Peyer's patch (tissue), 4 donors: ENCODE measurements at regions not wholly inside any gene's neighbourhood (a gene's known extent, or its start where the extent isn't known, plus 50 kb on each side); places are given as distances from the start of the nearest gene placed in this dataset.

Experiments used
- DNase-seq, 3 donors: peaks; one replicate each; pipeline ENCODE4 v3.0.0-alpha.2; 2017 to 2019
- H3K27ac ChIP-seq, 4 donors: fragments of 200-600 bp; sonication (generic); one replicate each; pipeline ENCODE4 v1.5.1; 2016 to 2019
- H3K27me3 ChIP-seq, 2 donors: fragments of 200-600 bp; sonication (generic); one replicate each; pipeline ENCODE4 v1.5.1; 2019
- H3K36me3 ChIP-seq, 3 donors: fragments of 200-600 bp; sonication (generic); one replicate each; pipeline ENCODE4 v1.5.1; 2016 to 2019
- H3K4me1 ChIP-seq, 4 donors: fragments of 200-600 bp; sonication (generic); one replicate each; pipeline ENCODE4 v1.5.1; 2016 to 2019
- H3K4me3 ChIP-seq, 4 donors: fragments of 200-600 bp; sonication (generic); 1 replicate in 3 of 4; 2 replicates in 1 of 4; pipeline ENCODE4 v1.5.1; 2016 to 2019; ENCODE audit warnings: mild to moderate bottlenecking in 1 of 4
- H3K9me3 ChIP-seq, 4 donors: fragments of 200-600 bp; sonication (generic); one replicate each; pipeline ENCODE4 v1.5.1; 2016 to 2019; ENCODE audit warnings: mild to moderate bottlenecking in 1 of 4
- POLR2A ChIP-seq, 2 donors: fragments of 450-650 bp; IDR thresholded peaks; one replicate each; pipeline ENCODE4 v1.5.1; 2017; ENCODE audit warnings: antibody characterized with exemption in 2 of 2, mild to moderate bottlenecking in 2 of 2, moderate library complexity in 2 of 2
- TF ChIP-seq, protein P1 (sequence below), 6 experiments: fragments of 450-650 bp in 4 of 6; fragments of 200-600 bp in 2 of 6; sonication (generic) in 1 of 6; IDR thresholded peaks; one replicate each; pipeline ENCODE4 v1.5.1; 2017 to 2019; ENCODE audit warnings: antibody characterized with exemption in 6 of 6, mild to moderate bottlenecking in 3 of 6, moderate library complexity in 1 of 6

DNA sequence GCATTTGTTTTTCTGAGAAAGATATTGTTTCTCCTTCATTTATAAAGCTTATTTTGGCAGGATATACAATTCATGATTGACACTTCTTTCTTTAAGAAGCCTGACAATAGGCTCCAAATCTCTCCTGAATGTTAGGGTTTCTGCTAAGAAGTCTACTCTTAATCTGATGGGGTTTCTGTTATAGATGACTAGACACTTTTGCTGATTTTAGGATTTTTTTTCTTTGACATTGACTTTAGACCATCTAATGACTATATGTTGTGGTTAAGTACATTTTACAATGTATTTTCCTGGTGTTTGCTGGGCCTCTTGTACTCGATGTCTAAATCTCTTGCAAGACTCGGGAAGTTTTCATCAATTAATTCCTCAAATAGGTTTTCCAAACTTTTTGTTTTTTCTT lies 321.8 kb upstream of the SMIM30 start:
- no peak overlapping the region for H3K4me3 ChIP-seq
- no peaks in the 10 kb centered on the region for H3K36me3 ChIP-seq
- no peak for TF ChIP-seq POLR2A (IDR thresholded peaks at IDR 0.05)
- TF ChIP-seq, protein P1, sequence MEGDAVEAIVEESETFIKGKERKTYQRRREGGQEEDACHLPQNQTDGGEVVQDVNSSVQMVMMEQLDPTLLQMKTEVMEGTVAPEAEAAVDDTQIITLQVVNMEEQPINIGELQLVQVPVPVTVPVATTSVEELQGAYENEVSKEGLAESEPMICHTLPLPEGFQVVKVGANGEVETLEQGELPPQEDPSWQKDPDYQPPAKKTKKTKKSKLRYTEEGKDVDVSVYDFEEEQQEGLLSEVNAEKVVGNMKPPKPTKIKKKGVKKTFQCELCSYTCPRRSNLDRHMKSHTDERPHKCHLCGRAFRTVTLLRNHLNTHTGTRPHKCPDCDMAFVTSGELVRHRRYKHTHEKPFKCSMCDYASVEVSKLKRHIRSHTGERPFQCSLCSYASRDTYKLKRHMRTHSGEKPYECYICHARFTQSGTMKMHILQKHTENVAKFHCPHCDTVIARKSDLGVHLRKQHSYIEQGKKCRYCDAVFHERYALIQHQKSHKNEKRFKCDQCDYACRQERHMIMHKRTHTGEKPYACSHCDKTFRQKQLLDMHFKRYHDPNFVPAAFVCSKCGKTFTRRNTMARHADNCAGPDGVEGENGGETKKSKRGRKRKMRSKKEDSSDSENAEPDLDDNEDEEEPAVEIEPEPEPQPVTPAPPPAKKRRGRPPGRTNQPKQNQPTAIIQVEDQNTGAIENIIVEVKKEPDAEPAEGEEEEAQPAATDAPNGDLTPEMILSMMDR (IDR thresholded peaks at IDR 0.05) = no peak
- H3K27me3 ChIP-seq = no peaks in the 10 kb centered on the region
- H3K27ac ChIP-seq = no peak overlapping the region
- no peaks in the 10 kb centered on the region for H3K9me3 ChIP-seq
- no peaks in the 10 kb centered on the region for H3K4me1 ChIP-seq
- no peak for DNase-seq

DNA sequence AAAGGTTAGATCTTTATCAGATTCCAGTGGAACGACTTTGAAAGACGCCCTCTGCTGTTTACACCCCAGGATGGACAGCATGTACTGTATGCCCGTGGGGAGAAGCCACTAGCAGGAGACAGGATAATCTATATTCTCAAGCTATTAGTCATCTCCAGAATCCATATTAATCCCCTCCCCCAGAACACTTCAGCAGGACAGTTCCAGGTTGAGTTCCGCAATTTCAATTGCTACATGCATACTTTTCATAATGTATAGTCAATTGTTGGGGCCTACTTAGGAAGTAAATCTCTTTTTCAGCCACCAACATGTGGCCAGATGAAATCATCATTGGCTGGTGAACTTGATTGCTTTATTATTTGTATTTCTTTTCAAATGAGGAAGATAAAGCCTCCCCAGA lies 313.1 kb upstream of the SMIM30 start:
- no peaks in the 10 kb centered on the region for H3K4me1 ChIP-seq
- H3K36me3 ChIP-seq = no peaks in the 10 kb centered on the region
- TF ChIP-seq, protein P1 (IDR thresholded peaks at IDR 0.05) = no peak
- TF ChIP-seq POLR2A (IDR thresholded peaks at IDR 0.05) = no peak
- H3K9me3 ChIP-seq = no peaks in the 10 kb centered on the region
- DNase-seq = no peak
- H3K4me3 ChIP-seq = no peak overlapping the region
- no peak overlapping the region for H3K27ac ChIP-seq
- no peaks in the 10 kb centered on the region for H3K27me3 ChIP-seq

- Histone ChIP-seq H3K4me1 (no peaks in the 10 kb centered on the region), H3K9me3 (no peaks in the 10 kb centered on the region), H3K27ac (no peak overlapping the region), H3K4me3 (no peak overlapping the region), H3K27me3 (no peaks in the 10 kb centered on the region), H3K36me3 (no peaks in the 10 kb centered on the region)
- DNase-seq = no peak
- TF ChIP-seq, protein P1 (IDR thresholded peaks at IDR 0.05) = no peak
- no peak for TF ChIP-seq POLR2A (IDR thresholded peaks at IDR 0.05)
These were observed 305.9 kb upstream of the SMIM30 start for GRCh38 chr7:113424185-113424817.

GRCh38 chr7:113421696-113422330 lies 303.5 kb upstream of the SMIM30 start:
- H3K27ac ChIP-seq = no peak overlapping the region
- H3K4me3 ChIP-seq = no peak overlapping the region
- peak; percentile 46 to 89 (median 79) for DNase-seq
- no peaks in the 10 kb centered on the region for H3K36me3 ChIP-seq
- TF ChIP-seq, protein P1 (IDR thresholded peaks at IDR 0.05) = peak; percentile 21 to 83 (median 75)
- TF ChIP-seq POLR2A (IDR thresholded peaks at IDR 0.05) = no peak
- H3K4me1 ChIP-seq = no peaks in the 10 kb centered on the region
- H3K9me3 ChIP-seq = no peaks in the 10 kb centered on the region
- no peaks in the 10 kb centered on the region for H3K27me3 ChIP-seq

DNA sequence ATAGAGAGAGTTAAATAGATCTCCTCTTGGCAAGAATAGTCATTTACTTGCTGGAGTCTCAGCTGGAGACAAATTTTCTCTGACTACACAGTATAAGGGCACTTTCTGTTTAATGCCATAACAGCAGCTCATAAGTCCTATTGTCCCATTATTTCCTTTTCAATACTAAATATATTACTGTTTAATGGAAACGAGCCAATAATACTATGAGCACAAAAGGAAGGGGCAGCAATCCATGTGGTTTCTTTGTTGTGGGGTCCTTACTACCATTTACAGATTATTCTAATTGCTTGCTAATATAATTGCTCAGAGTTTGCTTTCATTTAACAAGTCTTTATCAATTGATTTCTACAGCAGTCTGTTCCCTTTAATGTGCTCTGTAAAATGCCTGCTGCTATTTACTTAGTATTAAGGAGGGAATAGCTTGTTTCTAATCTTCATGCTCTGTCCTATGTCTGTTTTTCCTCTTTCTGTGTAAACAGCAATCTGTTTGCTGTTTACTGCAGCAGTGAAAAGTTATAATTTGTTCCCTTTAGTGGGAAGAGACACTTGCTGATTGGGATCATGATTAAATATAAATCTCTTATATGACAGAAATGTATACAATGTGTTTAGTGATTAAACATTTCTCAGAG lies 296.2 kb upstream of the SMIM30 start:
- no peak overlapping the region for H3K4me3 ChIP-seq
- H3K27ac ChIP-seq = no peak overlapping the region
- no peaks in the 10 kb centered on the region for H3K4me1 ChIP-seq
- no peaks in the 10 kb centered on the region for H3K36me3 ChIP-seq
- no peaks in the 10 kb centered on the region for H3K27me3 ChIP-seq
- TF ChIP-seq, protein P1 (IDR thresholded peaks at IDR 0.05) = no peak
- TF ChIP-seq POLR2A (IDR thresholded peaks at IDR 0.05) = no peak
- DNase-seq = no peak
- H3K9me3 ChIP-seq = no peaks in the 10 kb centered on the region
